Large intestine (tissue), 3 donors: ENCODE measurements at regions not wholly inside any gene's neighbourhood (a gene's known extent, or its start where the extent isn't known, plus 50 kb on each side); places are given as distances from the start of the nearest gene placed in this dataset.

Source experiments
- DNase-seq, 2 donors: peaks; one replicate each; pipeline versions ENCODE4 v3.0.0 to v3.0.0-alpha.2; 2013
- H3K27ac ChIP-seq: one replicate; pipeline ENCODE4 v1.5.1; 2013; ENCODE audit warnings: low read length
- H3K27me3 ChIP-seq: 2 replicates; pipeline ENCODE4 v1.6.1; 2013; ENCODE audit warnings: low read length; ENCODE audit not compliant: control insufficient read depth, insufficient read depth
- H3K36me3 ChIP-seq: 2 replicates; pipeline ENCODE4 v1.6.1; 2013; ENCODE audit warnings: low read length; ENCODE audit not compliant: control insufficient read depth, insufficient read depth
- H3K4me1 ChIP-seq: one replicate; pipeline ENCODE4 v1.6.1; 2013; ENCODE audit warnings: low read length; ENCODE audit not compliant: control insufficient read depth, insufficient read depth
- H3K4me3 ChIP-seq: one replicate; pipeline ENCODE4 v1.5.1; 2013; ENCODE audit warnings: low read length
- H3K9me3 ChIP-seq: one replicate; pipeline ENCODE4 v1.6.1; 2013; ENCODE audit warnings: mild to moderate bottlenecking, low read depth, low read length, moderate library complexity; ENCODE audit not compliant: control insufficient read depth
- WGBS: methylation state at CpG from one replicate; pipeline ENCODE4 v1.1.5; 2013; ENCODE audit warnings: low lambda C conversion rate; ENCODE audit not compliant: insufficient coverage; 5-methylcytosine and 5-hydroxymethylcytosine counted together

DNA sequence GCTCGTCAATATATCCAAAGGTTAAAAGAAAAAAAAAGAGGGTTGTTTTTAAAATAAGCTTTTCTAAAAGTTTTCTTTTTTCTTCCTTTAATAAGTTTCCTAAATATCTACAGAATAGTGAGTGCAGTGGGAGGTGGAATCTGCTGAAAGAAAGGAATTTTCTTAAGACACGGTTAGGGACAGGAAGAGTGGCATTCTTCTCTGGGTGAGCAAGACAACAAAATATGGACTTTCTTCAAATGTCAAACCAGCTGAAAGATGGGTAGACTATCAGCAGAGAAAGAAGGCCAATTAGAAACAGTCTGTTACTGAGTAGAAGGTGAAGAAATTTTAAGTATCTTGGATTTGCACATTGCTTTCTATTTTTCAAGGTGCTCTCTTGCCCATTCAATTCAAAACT lies 222.7 kb upstream of the PIK3C3 start:
- Histone ChIP-seq H3K36me3 (no peaks in the 10 kb centered on the region), H3K27ac (no peak overlapping the region), H3K4me3 (no peak overlapping the region), H3K4me1 (no peaks in the 10 kb centered on the region), H3K27me3 (no peaks in the 10 kb centered on the region), H3K9me3 (no peaks in the 10 kb centered on the region)
- no CpG with 5 or more reads among the region's 2 CpGs for WGBS
- DNase-seq = no peak

DNA sequence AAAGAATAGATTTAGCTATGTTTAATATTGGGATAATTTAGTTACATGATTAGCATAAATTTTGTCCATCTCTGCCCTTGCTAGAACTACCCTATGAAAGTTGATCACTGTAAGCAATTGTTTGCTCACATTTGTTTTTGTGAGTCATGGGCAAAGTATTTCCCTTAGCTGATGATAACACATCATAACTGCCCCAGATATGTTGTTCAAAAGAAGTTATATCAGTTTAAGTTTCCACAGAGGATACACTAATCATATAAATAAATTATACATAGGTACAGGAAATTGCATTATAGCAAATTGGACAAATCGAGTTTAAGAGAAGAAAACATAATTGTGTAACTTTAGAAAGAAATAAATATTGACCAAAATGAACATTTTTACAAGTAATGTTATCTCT lies 223.2 kb upstream of the PIK3C3 start:
- Histone ChIP-seq H3K27me3 (no peaks in the 10 kb centered on the region), H3K27ac (no peak overlapping the region), H3K4me3 (no peak overlapping the region), H3K9me3 (no peaks in the 10 kb centered on the region), H3K4me1 (no peaks in the 10 kb centered on the region), H3K36me3 (no peaks in the 10 kb centered on the region)
- DNase-seq = no peak
- no CpG with 5 or more reads among the region's 1 CpG for WGBS

DNA sequence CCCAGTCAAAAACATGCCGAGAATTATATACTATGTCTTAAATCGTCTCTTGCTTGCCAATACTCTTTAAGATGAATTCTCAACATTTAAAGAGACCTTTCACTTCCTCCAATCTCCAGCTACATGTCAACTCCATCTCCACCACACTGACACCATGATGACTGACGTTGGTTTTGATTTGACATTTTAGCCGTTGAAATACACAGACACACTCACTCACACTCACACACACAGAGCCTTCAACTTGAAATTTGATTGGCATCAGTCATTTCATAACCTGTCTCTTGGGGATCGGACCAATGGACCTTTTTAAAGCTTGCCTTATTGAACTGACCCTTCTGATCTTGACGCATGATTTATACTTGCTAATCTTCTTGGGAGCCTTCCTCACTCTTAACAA lies 230.8 kb upstream of the PIK3C3 start:
- Histone ChIP-seq H3K27me3 (no peaks in the 10 kb centered on the region), H3K4me1 (no peaks in the 10 kb centered on the region)
- WGBS = 92% methylated on average over 4 of the region's 6 CpGs

DNA sequence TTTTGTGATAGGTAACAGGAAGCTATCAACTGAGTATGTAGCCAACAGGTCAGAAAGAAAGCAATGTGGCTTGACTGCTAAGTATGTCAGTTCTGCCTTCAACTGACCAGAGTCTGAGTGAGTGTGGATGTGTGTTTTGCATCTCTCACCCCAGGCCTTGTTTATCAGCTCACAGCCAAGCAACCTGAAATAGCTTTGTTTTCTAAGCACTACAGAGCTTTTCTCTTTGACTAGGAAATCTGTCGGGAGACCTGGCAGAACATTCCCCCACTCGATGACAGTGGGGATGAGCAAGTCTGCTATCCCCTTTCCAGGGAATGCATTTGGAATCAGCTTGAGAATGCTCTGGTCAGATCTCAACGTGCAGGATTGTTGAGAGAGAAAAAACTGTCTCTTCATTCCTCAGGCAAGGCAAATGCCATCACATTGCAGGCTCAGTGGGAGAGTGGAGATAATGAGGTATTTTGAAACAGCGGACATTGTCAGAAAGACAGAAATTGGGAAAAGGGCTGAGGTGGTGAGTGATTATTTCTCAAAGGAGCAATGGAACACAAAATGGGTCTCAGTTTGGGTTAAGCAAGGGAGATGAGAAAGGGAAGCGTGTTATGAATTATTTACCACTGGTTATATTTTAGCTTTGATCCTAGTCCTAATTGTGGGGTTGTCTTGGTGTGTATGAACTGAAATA lies 233.8 kb upstream of the PIK3C3 start:
- no peaks in the 10 kb centered on the region for H3K36me3 ChIP-seq
- no peak overlapping the region for H3K4me3 ChIP-seq
- DNase-seq = no peak
- peaks cover 2% of the 10 kb centered on the region for H3K27me3 ChIP-seq
- H3K4me1 ChIP-seq = no peaks in the 10 kb centered on the region
- no peak overlapping the region for H3K27ac ChIP-seq
- 100% methylated on average over 1 of the region's 5 CpGs for WGBS
- no peaks in the 10 kb centered on the region for H3K9me3 ChIP-seq

More for the DNA sequence above, 230.8 kb upstream of the PIK3C3 start:
- DNase-seq = no peak
- Histone ChIP-seq H3K4me3 (no peak overlapping the region), H3K36me3 (no peaks in the 10 kb centered on the region), H3K9me3 (no peaks in the 10 kb centered on the region), H3K27ac (no peak overlapping the region)

DNA sequence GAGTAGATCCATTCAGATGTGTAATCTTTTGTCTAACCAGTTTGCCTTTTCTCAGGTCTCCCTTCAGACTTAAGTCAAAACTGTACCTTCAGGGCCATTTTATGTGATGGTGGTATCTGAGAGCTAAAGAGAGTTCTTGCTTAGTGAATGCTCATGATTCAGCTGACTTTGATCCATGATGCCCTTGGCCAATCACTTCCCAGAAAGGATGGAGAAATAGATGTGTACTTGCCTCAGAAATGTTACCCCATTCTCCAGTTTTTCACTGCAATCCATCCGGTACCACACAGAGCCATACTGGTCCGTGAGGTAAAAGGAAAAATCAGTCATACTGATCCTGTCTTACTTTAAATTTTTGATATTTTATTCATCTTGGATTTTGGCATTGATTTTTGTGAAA lies 234.8 kb upstream of the PIK3C3 start:
- Histone ChIP-seq H3K4me1 (no peaks in the 10 kb centered on the region), H3K27ac (no peak overlapping the region), H3K4me3 (no peak overlapping the region), H3K9me3 (no peaks in the 10 kb centered on the region), H3K27me3 (peaks cover 2% of the 10 kb centered on the region), H3K36me3 (no peaks in the 10 kb centered on the region)
- 100% methylated on average over 1 of the region's 2 CpGs for WGBS
- no peak for DNase-seq

DNA sequence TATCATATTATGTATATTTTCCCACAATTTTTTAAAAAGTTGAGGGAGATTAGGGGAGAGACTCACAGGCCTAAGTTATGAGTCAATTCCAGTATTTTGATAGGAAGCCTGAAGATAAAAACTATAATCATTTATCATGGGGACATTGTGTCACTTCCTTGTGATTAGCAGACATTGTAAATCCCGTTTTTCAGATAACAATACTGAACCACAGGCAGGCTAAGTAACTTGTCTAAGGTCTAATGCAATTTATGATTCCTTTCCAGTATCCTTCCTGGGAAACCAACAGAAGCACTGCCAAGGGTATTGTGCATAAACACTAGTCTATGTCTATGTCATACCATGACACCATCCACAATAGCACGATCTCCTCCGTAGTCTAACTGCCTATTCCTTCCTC lies 235.2 kb upstream of the PIK3C3 start:
- Histone ChIP-seq H3K4me3 (no peak overlapping the region), H3K9me3 (no peaks in the 10 kb centered on the region), H3K27ac (no peak overlapping the region), H3K36me3 (no peaks in the 10 kb centered on the region), H3K27me3 (peaks cover 2% of the 10 kb centered on the region), H3K4me1 (no peaks in the 10 kb centered on the region)
- no CpG with 5 or more reads among the region's 3 CpGs for WGBS
- no peak for DNase-seq

DNA sequence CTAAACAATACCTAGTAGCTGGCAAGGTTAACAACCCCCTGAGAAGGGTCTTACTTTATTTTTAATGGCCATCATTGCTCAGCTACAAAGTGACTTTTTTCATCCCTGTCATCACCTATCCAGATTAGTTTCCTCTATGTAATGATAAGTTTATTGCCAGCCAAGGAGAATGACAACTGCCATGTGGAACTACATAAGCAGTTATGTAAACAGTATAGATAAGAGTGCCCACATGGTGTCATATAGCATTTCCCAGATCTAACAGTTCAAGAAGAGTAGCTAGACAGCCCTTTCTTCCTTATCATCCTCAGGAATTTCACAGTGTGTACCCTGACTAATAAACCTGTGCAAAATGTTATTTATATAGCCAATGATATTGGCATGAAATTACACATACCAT lies 240.2 kb upstream of the PIK3C3 start:
- Histone ChIP-seq H3K36me3 (no peaks in the 10 kb centered on the region), H3K4me1 (no peaks in the 10 kb centered on the region), H3K4me3 (no peak overlapping the region), H3K27ac (no peak overlapping the region), H3K27me3 (peaks cover 7% of the 10 kb centered on the region), H3K9me3 (no peaks in the 10 kb centered on the region)
- DNase-seq = no peak

DNA sequence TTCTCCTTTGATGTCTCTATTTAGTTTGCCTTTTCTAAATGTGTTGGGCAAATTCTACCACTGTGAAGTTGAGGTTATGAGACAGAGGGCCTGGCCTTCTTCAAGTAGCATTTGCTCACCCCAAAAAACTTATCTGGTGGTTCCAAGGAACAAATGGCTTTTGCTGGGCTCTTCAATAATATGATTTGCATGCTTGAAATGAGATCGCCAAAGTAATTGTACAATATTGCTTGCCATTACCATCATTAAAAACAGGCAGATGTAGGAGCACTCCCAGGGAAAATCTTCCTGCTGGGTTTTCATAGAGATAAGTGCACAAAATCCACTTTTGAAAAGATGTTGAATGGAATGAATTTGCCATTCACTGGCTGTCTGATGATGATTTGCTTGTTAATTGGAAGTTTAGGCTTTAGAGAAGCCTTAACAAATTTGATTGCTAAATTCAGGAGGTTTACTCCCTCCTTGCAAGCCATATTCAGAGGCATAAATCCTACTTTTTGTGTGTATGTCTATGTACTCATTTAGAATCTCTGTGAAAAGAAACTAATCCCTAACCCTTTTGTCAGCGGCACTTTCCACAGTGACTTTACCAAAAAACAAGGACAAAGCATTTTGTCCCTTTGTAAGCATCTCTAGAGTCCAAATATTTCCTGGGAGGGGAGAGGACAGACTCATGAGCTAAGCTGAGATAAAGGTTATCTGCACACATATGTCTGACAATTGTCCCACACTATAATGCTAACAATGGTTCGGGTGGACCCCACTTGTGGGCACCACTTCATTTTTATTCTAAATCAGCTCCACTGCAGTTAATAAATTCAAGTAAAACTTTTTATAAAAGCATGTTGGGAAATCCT lies 240.8 kb upstream of the PIK3C3 start:
- no CpG with 5 or more reads among the region's 3 CpGs for WGBS
- Histone ChIP-seq H3K36me3 (no peaks in the 10 kb centered on the region), H3K4me1 (no peaks in the 10 kb centered on the region), H3K9me3 (no peaks in the 10 kb centered on the region), H3K27me3 (peaks cover 7% of the 10 kb centered on the region), H3K4me3 (no peak overlapping the region), H3K27ac (no peak overlapping the region)
- no peak for DNase-seq

DNA sequence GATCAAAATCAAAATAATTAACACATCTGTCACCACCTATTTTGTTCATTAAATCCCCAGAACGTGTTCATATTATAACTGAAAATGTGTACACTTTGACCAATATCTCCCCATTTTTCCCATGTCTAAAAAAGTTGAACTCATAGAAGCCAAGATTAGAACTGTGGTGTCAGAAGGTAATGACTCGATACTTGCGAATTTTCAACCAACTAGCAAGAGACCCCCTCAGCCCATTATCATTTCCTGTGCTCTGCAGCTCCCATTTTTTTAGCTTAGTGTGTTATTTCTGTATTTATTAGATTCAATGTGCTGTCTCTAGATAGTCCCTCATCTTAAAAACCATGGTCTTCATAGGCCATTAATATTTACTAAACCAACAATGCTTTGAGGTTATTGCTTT lies 248.7 kb upstream of the PIK3C3 start:
- Histone ChIP-seq H3K9me3 (no peaks in the 10 kb centered on the region), H3K36me3 (no peaks in the 10 kb centered on the region), H3K4me3 (no peak overlapping the region), H3K4me1 (no peaks in the 10 kb centered on the region), H3K27me3 (no peaks in the 10 kb centered on the region), H3K27ac (no peak overlapping the region)
- 82% methylated on average over 3 of the region's 3 CpGs for WGBS
- no peak for DNase-seq

DNA sequence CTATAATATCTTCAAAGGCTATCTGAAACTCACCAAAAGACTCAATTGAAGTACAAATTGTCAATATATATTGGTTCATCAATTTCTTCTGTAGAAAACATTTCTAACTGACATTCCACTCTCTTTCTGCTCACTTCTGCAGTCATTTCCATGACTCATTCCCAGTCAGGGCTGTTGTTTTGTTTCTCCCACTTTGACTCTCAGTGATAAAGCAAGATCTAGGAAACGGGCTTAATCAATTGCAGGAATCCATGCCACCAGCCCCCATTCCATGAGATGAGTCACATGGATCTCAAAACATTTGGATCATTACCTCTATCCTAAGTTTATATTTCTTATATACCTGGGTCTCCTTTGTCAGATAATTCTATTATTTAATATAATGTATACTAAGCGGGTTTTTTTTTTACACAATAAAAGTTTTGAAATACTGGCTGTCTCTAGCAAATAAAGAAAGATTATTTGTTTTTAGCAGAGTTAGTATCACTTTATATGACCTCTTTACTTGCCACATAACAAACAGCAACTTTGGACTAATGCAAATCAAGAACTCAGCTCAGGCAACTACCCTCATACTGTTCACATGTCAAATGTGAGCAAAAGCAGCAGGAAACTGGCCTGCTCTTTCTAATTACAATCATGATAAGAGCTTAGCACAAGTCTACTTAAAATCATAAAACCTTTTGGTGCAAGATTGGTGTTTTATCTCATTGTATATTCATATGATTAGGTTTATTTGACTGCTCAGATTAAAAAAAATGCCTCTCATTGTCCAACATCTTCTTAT lies 251.1 kb upstream of the PIK3C3 start:
- H3K27me3 ChIP-seq = no peaks in the 10 kb centered on the region
- no peaks in the 10 kb centered on the region for H3K9me3 ChIP-seq
- H3K4me1 ChIP-seq = no peaks in the 10 kb centered on the region
- no peaks in the 10 kb centered on the region for H3K36me3 ChIP-seq
- WGBS = 100% methylated on average over 1 of the region's 2 CpGs
- no peak for DNase-seq
- H3K4me3 ChIP-seq = no peak overlapping the region
- H3K27ac ChIP-seq = no peak overlapping the region
